Loucy (cell line): ENCODE measurements at regions not wholly inside any gene's neighbourhood (a gene's known extent, or its start where the extent isn't known, plus 50 kb on each side); places are given as distances from the start of the nearest gene placed in this dataset.

Source experiments
- H2AFZ ChIP-seq: fragments of 200-600 bp; sonication (generic); 2 replicates; pipeline ENCODE4 v1.6.0; 2016; ENCODE audit warnings: antibody characterized with exemption, mild to moderate bottlenecking, low read length, moderate library complexity
- H3F3A ChIP-seq: fragments of 200-600 bp; 2 replicates; pipeline ENCODE4 v1.6.0; 2016; ENCODE audit warnings: antibody characterized with exemption, low read depth, mild to moderate bottlenecking
- H3K27me3 ChIP-seq: fragments of 200-600 bp; sonication (generic); 2 replicates; pipeline ENCODE4 v1.6.1; 2014; ENCODE audit warnings: low read length, mild to moderate bottlenecking; ENCODE audit not compliant: insufficient read depth, poor library complexity, severe bottlenecking
- H3K36me3 ChIP-seq: fragments of 200-600 bp; sonication (generic); 2 replicates; pipeline ENCODE4 v1.6.1; 2016; ENCODE audit warnings: low read length; ENCODE audit not compliant: insufficient read depth
- H3K4me1 ChIP-seq: fragments of 200-600 bp; sonication (generic); 2 replicates; pipeline ENCODE4 v1.5.1; 2014; ENCODE audit warnings: low read length, mild to moderate bottlenecking; ENCODE audit not compliant: insufficient read depth, poor library complexity, severe bottlenecking
- H3K4me2 ChIP-seq: fragments of 200-600 bp; sonication (generic); 2 replicates; pipeline ENCODE4 v1.6.0; 2014; ENCODE audit warnings: antibody characterized with exemption, low read length, low read depth, mild to moderate bottlenecking; ENCODE audit not compliant: poor library complexity, severe bottlenecking
- H3K4me3 ChIP-seq: fragments of 200-600 bp; sonication (generic); 2 replicates; pipeline ENCODE4 v1.5.1; 2014; ENCODE audit warnings: low read length, mild to moderate bottlenecking, mixed read lengths; ENCODE audit not compliant: poor library complexity, severe bottlenecking
- H3K79me2 ChIP-seq: fragments of 200-600 bp; sonication (generic); 2 replicates; pipeline ENCODE4 v1.6.1; 2014; ENCODE audit warnings: low read length; ENCODE audit not compliant: insufficient read depth
- H3K9ac ChIP-seq: fragments of 200-600 bp; sonication (generic); 2 replicates; pipeline ENCODE4 v1.6.0; 2014; ENCODE audit warnings: mild to moderate bottlenecking, low read depth, low read length, moderate library complexity; ENCODE audit not compliant: poor library complexity, severe bottlenecking
- H3K9me2 ChIP-seq: fragments of 200-600 bp; sonication (generic); replicated peaks from 2 replicates; pipeline ENCODE4 v1.6.1; 2016; ENCODE audit warnings: low read depth, low read length, mixed read lengths
- H3K9me3 ChIP-seq: fragments of 200-600 bp; sonication (generic); 2 replicates; pipeline ENCODE4 v1.6.1; 2014; ENCODE audit warnings: mild to moderate bottlenecking, antibody characterized with exemption, low read length, low read depth; ENCODE audit not compliant: insufficient read depth
- H4K20me1 ChIP-seq: fragments of 200-600 bp; sonication (generic); 2 replicates; pipeline ENCODE4 v1.6.0; 2014; ENCODE audit warnings: antibody characterized with exemption, low read length, mild to moderate bottlenecking; ENCODE audit not compliant: insufficient read depth, poor library complexity, severe bottlenecking
- EZH2phosphoT487 ChIP-seq: fragments of 200-600 bp; IDR thresholded peaks from 2 replicates; pipeline ENCODE4 v1.6.1; 2018; ENCODE audit warnings: antibody characterized with exemption, mild to moderate bottlenecking, moderate library complexity, borderline replicate concordance
- TF ChIP-seq, protein P1 (sequence below): fragments of 200-600 bp; sonication (generic); conservative IDR thresholded peaks from 2 replicates; pipeline ENCODE4 v1.5.1; 2014; ENCODE audit warnings: mild to moderate bottlenecking, antibody characterized with exemption, low read length

DNA sequence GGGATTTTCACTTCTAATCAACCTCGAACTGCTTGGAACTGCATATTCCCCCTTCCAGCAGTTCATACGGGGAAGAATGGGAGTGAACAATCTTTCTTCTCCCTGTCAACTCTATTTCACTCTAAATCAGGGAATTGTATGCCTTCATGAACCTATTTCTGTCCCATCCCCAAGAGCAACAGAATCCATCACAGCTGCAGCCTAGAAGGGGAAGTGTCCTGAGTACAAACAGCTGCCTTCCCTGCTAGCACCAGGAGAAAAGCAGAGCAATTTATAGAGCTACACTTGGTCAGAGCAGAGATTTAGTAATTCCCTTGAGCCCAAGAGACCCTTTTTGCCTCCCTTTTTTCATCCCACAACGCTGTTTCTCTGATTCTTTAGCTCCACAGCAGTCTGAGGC, 208.4 kb downstream of the ADGRG6 start:
- Histone ChIP-seq H3F3A (no peaks in the 10 kb centered on the region), H2AFZ (no peak overlapping the region), H3K9me3 (no peaks in the 10 kb centered on the region), H3K27me3 (no peaks in the 10 kb centered on the region), H3K4me3 (no peak overlapping the region), H3K4me2 (no peak overlapping the region), H3K9me2 (no peaks in the 10 kb centered on the region), H3K9ac (no peak overlapping the region), H4K20me1 (no peaks in the 10 kb centered on the region), H3K36me3 (no peaks in the 10 kb centered on the region), H3K79me2 (no peaks in the 10 kb centered on the region), H3K4me1 (no peaks in the 10 kb centered on the region)
- TF ChIP-seq EZH2phosphoT487, result no peak
- TF ChIP-seq, protein P1, sequence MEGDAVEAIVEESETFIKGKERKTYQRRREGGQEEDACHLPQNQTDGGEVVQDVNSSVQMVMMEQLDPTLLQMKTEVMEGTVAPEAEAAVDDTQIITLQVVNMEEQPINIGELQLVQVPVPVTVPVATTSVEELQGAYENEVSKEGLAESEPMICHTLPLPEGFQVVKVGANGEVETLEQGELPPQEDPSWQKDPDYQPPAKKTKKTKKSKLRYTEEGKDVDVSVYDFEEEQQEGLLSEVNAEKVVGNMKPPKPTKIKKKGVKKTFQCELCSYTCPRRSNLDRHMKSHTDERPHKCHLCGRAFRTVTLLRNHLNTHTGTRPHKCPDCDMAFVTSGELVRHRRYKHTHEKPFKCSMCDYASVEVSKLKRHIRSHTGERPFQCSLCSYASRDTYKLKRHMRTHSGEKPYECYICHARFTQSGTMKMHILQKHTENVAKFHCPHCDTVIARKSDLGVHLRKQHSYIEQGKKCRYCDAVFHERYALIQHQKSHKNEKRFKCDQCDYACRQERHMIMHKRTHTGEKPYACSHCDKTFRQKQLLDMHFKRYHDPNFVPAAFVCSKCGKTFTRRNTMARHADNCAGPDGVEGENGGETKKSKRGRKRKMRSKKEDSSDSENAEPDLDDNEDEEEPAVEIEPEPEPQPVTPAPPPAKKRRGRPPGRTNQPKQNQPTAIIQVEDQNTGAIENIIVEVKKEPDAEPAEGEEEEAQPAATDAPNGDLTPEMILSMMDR, result no peak

DNA sequence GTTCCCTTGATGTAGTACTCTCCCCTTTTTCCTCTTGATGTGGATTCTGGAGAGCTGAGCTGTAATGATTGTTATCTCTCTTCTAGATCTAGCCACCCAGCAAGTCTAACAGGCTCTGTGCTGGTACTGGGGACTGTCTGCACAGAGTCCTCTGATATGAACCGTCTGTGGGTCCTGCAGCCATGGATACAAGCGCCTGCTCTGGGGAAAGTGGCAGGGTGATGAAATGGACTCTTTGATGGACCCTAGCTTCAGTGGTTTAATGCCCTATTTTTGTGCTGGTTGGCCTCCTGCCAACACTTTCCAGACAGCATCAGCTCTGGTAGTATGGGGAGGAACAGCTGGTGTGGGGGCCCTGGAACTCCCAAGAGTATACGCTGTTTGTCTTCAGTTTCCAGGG, 216.3 kb downstream of the ADGRG6 start:
- H3K9me3 ChIP-seq, result no peaks in the 10 kb centered on the region
- H3F3A ChIP-seq, result no peaks in the 10 kb centered on the region
- no peak overlapping the region for H3K4me3 ChIP-seq
- no peak overlapping the region for H3K9ac ChIP-seq
- no peaks in the 10 kb centered on the region for H4K20me1 ChIP-seq
- no peaks in the 10 kb centered on the region for H3K4me1 ChIP-seq
- TF ChIP-seq EZH2phosphoT487, result no peak
- TF ChIP-seq, protein P1, result no peak
- H2AFZ ChIP-seq, result no peak overlapping the region
- H3K27me3 ChIP-seq, result no peaks in the 10 kb centered on the region
- no peaks in the 10 kb centered on the region for H3K9me2 ChIP-seq
- no peaks in the 10 kb centered on the region for H3K79me2 ChIP-seq
- H3K4me2 ChIP-seq, result no peak overlapping the region
- H3K36me3 ChIP-seq, result no peaks in the 10 kb centered on the region

DNA sequence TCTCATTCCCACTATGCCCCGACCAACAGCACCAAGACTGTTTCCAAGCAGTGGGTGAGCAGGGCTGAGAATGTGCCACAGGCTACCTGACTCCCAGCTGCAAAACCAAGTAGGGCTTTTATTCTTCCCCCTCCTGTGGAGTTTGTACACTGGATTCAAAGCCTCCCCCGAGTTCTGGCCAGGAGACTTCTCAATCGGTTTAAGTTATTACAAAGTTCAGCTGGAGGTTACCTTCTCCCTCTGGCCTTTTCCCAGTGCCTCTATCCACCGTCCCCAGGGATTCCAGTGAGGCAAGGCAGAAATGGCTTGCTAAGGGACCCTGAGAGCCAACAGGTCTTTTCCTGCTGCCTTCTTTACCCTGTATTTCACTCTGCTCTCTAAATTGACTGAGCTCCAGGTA, 217.0 kb downstream of the ADGRG6 start:
- Histone ChIP-seq H3K27me3 (no peaks in the 10 kb centered on the region), H2AFZ (no peak overlapping the region), H3K4me2 (no peak overlapping the region), H3K4me1 (no peaks in the 10 kb centered on the region), H3F3A (no peaks in the 10 kb centered on the region), H3K9ac (no peak overlapping the region), H3K36me3 (no peaks in the 10 kb centered on the region), H3K79me2 (no peaks in the 10 kb centered on the region), H3K9me2 (no peaks in the 10 kb centered on the region), H3K9me3 (no peaks in the 10 kb centered on the region), H3K4me3 (no peak overlapping the region), H4K20me1 (no peaks in the 10 kb centered on the region)
- no peak for TF ChIP-seq EZH2phosphoT487
- TF ChIP-seq, protein P1, result no peak
